ENCODE measurements at regions not wholly inside any gene's neighbourhood (a gene's known extent, or its start where the extent isn't known, plus 50 kb on each side); places are given as distances from the start of the nearest gene placed in this dataset.

- no peak for DNase-seq
Observed at GRCh38 chr3:45330510-45331295, 57.7 kb upstream of the LARS2 start.

DNA sequence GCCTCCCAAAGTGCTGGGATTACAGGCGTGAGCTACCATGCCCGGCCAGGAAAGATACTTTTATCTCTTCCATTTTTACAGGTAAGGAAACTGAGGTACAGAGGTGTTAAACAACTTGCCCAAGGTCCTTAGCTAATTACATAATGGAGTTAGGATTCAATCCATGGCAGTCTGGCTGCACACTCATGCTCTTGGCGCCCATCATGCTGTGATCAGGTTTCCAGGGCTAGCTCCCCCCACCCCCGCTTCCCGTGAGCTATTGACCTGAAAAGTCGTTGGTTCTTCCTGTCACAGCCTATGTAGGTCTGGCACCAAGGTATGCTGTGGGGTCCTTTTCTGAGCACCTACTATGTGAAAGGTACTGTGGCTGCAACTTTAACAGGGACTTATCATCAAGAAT lies 55.9 kb upstream of the LARS2 start:
- no peak for DNase-seq

DNA sequence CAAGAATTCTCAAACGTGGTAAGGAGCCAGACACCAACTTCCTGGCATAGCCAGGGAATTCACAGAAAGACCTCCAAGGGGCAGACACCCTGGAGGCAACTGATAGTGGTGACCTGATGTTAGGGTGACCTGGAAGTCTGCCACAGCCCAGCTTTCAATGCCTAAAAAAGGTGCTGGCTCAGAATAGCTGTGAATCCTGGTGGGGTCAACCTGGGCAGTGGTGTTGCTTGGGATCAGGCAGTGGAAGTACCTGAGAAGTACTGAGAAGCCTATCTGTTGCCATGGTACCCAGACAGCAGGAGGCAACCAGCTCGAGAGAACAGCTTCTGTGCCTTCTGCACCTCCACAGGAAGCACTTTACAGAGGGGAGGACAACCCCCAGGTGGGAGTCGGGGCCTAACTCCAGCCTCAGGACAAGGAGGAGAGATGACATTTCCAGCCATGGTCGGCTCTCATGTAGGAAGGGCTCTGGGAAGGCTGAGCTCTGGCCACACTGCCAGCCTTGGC lies 55.4 kb upstream of the LARS2 start:
- no peak for DNase-seq

DNA sequence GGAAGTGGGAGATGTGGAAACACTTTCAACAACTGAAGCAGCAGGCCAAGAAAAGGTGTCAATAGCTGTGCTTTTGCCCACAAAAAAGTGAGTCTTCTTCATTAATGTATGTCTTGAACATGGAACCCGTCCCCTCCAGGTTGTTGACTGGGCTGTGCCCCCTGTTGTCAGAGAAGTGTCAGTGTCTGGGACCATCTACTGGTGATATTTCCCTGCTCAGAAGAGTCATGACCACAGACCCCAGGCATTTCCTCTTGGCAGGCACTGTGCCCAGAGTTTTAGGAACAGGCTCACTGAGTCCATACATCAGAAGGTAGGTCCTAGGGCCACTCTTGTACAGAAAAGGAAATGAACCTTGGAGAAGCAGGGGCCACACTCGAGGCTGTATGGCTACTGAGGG lies 54.8 kb upstream of the LARS2 start:
- no peak for DNase-seq

DNA sequence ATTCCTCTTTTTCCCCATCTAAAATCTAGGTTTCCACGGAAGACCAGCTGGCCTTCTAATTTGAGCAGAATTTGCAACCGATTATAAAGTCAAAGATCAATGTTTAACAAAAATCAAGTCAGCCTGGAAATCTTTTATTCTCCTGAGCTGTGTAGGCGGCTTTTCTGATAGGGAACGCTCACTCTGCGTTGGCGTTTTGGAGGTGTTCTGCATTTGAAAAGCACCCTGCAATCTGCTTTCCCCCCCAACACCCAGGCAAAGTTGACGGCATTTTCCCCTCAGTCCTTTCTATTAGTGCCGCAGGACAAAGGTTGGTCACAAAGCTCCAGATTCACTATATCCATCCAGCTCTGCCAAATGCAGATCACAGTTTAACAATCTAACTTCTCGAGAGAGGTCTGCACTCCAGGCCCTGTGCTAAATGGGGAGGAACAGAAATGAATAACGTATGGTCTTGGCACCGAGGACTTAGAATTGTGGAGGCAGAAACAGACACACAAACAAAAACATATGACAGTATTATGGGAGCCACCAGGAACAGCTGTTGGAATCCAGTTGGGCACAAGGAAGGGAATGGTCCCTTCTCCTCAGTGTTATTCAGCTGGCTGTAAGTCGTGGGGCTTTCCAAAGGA lies 50.4 kb upstream of the LARS2 start:
- DNase-seq: no peak
